Neural cell (in vitro differentiated cells): ENCODE measurements at regions not wholly inside any gene's neighbourhood (a gene's known extent, or its start where the extent isn't known, plus 50 kb on each side); places are given as distances from the start of the nearest gene placed in this dataset.

Experiments
- H2AFZ ChIP-seq: fragments of 200-600, 300-800 bp; sonication (generic), shearing (Covaris generic); 2 replicates; pipeline ENCODE4 v1.6.0; 2014; ENCODE audit warnings: low read depth, mild to moderate bottlenecking, antibody characterized with exemption, low read length, moderate library complexity
- H3F3A ChIP-seq: fragments of 200-600 bp; shearing (Covaris generic); 2 replicates; pipeline ENCODE4 v1.6.1; 2016; ENCODE audit warnings: mild to moderate bottlenecking, moderate library complexity, mixed read lengths, antibody characterized with exemption, low read length; ENCODE audit not compliant: insufficient read depth, poor library complexity, severe bottlenecking
- H3K27ac ChIP-seq: fragments of 200-600, 300-800 bp; sonication (generic), shearing (Covaris generic); 2 replicates; pipeline ENCODE4 v1.5.1; 2014; ENCODE audit warnings: mild to moderate bottlenecking, low read length, moderate library complexity
- H3K27me3 ChIP-seq: fragments of 300-800, 200-600 bp; sonication (generic), shearing (Covaris generic); 2 replicates; pipeline ENCODE4 v1.6.0; 2014; ENCODE audit warnings: mild to moderate bottlenecking, low read depth, low read length, moderate library complexity; ENCODE audit not compliant: insufficient read depth
- H3K36me3 ChIP-seq: fragments of 300-800, 200-600 bp; sonication (generic), shearing (Covaris generic); 2 replicates; pipeline ENCODE4 v1.5.1; 2014; ENCODE audit warnings: mild to moderate bottlenecking, antibody characterized with exemption, low read length, moderate library complexity; ENCODE audit not compliant: insufficient read depth
- H3K4me2 ChIP-seq: fragments of 300-800, 200-600 bp; sonication (generic), shearing (Covaris generic); 2 replicates; pipeline ENCODE4 v1.6.0; 2014; ENCODE audit warnings: mild to moderate bottlenecking, low read length
- H3K4me3 ChIP-seq: fragments of 300-800, 200-600 bp; sonication (generic), shearing (Covaris generic); 2 replicates; pipeline ENCODE4 v1.5.1; 2014; ENCODE audit warnings: mild to moderate bottlenecking, low read length, moderate library complexity
- H3K79me2 ChIP-seq: fragments of 200-600 bp; shearing (Covaris generic); replicated peaks from 2 replicates; pipeline ENCODE4 v1.6.0; 2014; ENCODE audit warnings: mild to moderate bottlenecking, low read length, moderate library complexity; ENCODE audit not compliant: insufficient read depth
- H3K9ac ChIP-seq: fragments of 300-800, 200-600 bp; sonication (generic), shearing (Covaris generic); 2 replicates; pipeline ENCODE4 v1.6.1; 2016; ENCODE audit warnings: mild to moderate bottlenecking, low read length, mixed read lengths
- H3K9me2 ChIP-seq: fragments of 200-600 bp; shearing (Covaris generic); 2 replicates; pipeline ENCODE4 v1.6.1; 2016; ENCODE audit warnings: mild to moderate bottlenecking, low read length, mixed read lengths; ENCODE audit not compliant: insufficient read depth
- H3K9me3 ChIP-seq: fragments of 200-600, 300-800 bp; sonication (generic), shearing (Covaris generic); 2 replicates; pipeline ENCODE4 v1.6.1; 2016; ENCODE audit warnings: mild to moderate bottlenecking, mixed run types, low read length, moderate library complexity, mixed read lengths
- H4K20me1 ChIP-seq: fragments of 200-600 bp; shearing (Covaris generic); 2 replicates; pipeline ENCODE4 v1.6.1; 2016; ENCODE audit warnings: mild to moderate bottlenecking, mixed run types; ENCODE audit not compliant: insufficient read depth
- CTCF ChIP-seq: fragments of 450-650 bp; IDR thresholded peaks from 2 replicates; pipeline ENCODE4 v1.5.1; 2014; ENCODE audit warnings: antibody characterized with exemption, mild to moderate bottlenecking, moderate library complexity; ENCODE audit not compliant: poor library complexity, severe bottlenecking
- EP300 ChIP-seq: fragments of 450-650 bp; conservative IDR thresholded peaks from 2 replicates; pipeline ENCODE4 v1.6.1; 2014; ENCODE audit warnings: antibody characterized with exemption, mild to moderate bottlenecking, moderate library complexity; ENCODE audit not compliant: poor library complexity, severe bottlenecking
- EZH2 ChIP-seq: fragments of 200-600, 300-800 bp; shearing (Covaris generic), sonication (generic); IDR thresholded peaks from 2 replicates; pipeline ENCODE4 v1.6.1; 2014; ENCODE audit warnings: antibody characterized with exemption, low read length, borderline replicate concordance, mild to moderate bottlenecking; ENCODE audit not compliant: insufficient read depth, poor library complexity, severe bottlenecking
- MXI1 ChIP-seq: fragments of 450-650 bp; conservative IDR thresholded peaks from 2 replicates; pipeline ENCODE4 v1.6.1; 2014; ENCODE audit warnings: antibody characterized with exemption, mild to moderate bottlenecking; ENCODE audit not compliant: poor library complexity, severe bottlenecking
- POLR2AphosphoS5 ChIP-seq: IDR thresholded peaks from 2 replicates; pipeline ENCODE4 v1.6.1; 2012
- RAD21 ChIP-seq: fragments of 450-650 bp; conservative IDR thresholded peaks from 2 replicates; pipeline ENCODE4 v1.6.1; 2014; ENCODE audit warnings: antibody characterized with exemption, mild to moderate bottlenecking, moderate library complexity
- REST ChIP-seq: IDR thresholded peaks from 2 replicates; pipeline ENCODE4 v1.6.1; 2012; ENCODE audit warnings: borderline replicate concordance
- SMC3 ChIP-seq: fragments of 450-650 bp; conservative IDR thresholded peaks from 2 replicates; pipeline ENCODE4 v1.6.1; 2014; ENCODE audit warnings: antibody characterized with exemption, mild to moderate bottlenecking, moderate library complexity; ENCODE audit not compliant: poor library complexity
- TAF1 ChIP-seq: IDR thresholded peaks from 2 replicates; pipeline ENCODE4 v1.6.1; 2012; ENCODE audit warnings: low read depth

GRCh38 chr21:39095681-39096080, 87.6 kb downstream of the PSMG1 start:
- Histone ChIP-seq H2AFZ (no peak overlapping the region), H3K9me3 (no peaks in the 10 kb centered on the region), H3F3A (no peaks in the 10 kb centered on the region), H3K9me2 (no peaks in the 10 kb centered on the region), H3K4me3 (no peak overlapping the region), H4K20me1 (no peaks in the 10 kb centered on the region), H3K27me3 (no peaks in the 10 kb centered on the region), H3K27ac (no peak overlapping the region), H3K36me3 (no peaks in the 10 kb centered on the region), H3K4me2 (no peak overlapping the region), H3K9ac (no peak overlapping the region), H3K79me2 (no peaks in the 10 kb centered on the region)
- TF ChIP-seq EP300 (no peak), SMC3 (no peak), POLR2AphosphoS5 (no peak), MXI1 (no peak), RAD21 (no peak)

GRCh38 chr21:39094847-39095579, 88.2 kb downstream of the PSMG1 start:
- Histone ChIP-seq H3F3A (no peaks in the 10 kb centered on the region), H2AFZ (no peak overlapping the region), H3K36me3 (no peaks in the 10 kb centered on the region), H3K9me2 (no peaks in the 10 kb centered on the region), H3K27ac (no peak overlapping the region), H4K20me1 (no peaks in the 10 kb centered on the region), H3K27me3 (no peaks in the 10 kb centered on the region), H3K4me2 (no peak overlapping the region), H3K9me3 (no peaks in the 10 kb centered on the region), H3K9ac (no peak overlapping the region), H3K79me2 (no peaks in the 10 kb centered on the region), H3K4me3 (no peak overlapping the region)
- TF ChIP-seq TAF1: no peak
- no peak for TF ChIP-seq EZH2
- no peak for TF ChIP-seq CTCF
- no peak for TF ChIP-seq POLR2AphosphoS5
- no peak for TF ChIP-seq REST
- no peak for TF ChIP-seq SMC3
- no peak for TF ChIP-seq EP300
- TF ChIP-seq MXI1: no peak
- TF ChIP-seq RAD21: no peak
